ENCODE measurements at regions not wholly inside any gene's neighbourhood (a gene's known extent, or its start where the extent isn't known, plus 50 kb on each side); places are given as distances from the start of the nearest gene placed in this dataset.
"Not testable (repeated sequence)": the region's sequence is repeated elsewhere in the genome, so short reads cannot be mapped to it uniquely, and the experiment has no call there.

DNA sequence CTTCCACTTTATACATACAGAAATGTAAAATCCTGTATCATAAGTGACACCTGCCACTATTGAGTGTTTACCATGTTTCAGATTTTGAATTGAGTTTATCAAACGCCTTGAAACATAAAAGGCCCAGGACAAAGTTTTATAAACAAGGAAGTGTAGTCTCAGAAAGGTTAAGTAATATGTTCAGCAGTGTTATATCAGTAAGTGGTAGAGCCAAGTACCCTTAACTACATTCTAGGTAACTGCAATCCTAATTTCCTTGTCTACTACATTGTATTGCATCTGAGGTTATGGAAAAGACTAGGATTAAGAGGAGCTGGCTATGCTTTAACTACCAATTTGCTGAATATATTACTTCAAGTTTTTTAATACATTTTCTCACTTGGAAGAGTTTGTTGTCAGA, 641.6 kb downstream of the LRRC70 start:
- intact Hi-C loops (cut with micrococcal nuclease), result no loop called here

DNA sequence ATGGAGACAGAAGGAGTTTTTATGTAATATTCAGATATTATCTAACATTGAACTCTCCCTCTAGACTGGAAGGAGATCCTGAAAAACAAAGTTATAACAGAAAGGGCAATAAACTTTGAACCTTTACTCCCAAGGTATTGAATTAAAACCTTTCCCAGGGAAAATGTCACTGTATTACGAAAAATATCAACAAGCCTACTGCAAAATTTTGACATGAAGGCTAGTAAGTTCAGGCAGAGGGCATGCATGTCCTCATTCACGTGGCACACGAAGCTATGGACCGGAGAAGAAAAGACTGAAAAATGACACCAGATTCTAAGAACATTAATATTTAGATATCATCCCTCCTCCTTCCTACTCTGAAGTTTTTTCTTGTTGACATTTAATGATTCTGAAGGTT, 638.8 kb downstream of the LRRC70 start:
- intact Hi-C loops (cut with micrococcal nuclease), result no loop called here

DNA sequence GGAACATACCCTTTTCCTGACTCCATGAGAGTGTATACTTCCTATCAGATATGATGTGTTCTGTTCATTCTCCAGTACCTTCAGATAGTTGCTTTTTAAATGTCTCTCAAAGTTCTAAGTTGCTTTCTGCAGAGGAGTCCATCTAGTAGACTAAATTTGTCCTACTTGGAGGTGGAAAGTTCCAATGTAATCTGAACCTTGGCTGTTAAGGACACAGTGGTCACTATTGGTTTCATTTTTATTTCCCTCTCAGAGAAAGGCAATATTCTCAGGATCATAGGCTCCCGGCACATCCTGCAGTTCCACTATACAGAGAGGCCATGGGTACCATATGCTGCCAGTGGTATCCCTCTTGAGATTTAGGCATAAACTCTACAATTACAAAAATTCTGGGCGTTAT, 634.6 kb downstream of the LRRC70 start:
- intact Hi-C loops (cut with micrococcal nuclease), result no loop called here

DNA sequence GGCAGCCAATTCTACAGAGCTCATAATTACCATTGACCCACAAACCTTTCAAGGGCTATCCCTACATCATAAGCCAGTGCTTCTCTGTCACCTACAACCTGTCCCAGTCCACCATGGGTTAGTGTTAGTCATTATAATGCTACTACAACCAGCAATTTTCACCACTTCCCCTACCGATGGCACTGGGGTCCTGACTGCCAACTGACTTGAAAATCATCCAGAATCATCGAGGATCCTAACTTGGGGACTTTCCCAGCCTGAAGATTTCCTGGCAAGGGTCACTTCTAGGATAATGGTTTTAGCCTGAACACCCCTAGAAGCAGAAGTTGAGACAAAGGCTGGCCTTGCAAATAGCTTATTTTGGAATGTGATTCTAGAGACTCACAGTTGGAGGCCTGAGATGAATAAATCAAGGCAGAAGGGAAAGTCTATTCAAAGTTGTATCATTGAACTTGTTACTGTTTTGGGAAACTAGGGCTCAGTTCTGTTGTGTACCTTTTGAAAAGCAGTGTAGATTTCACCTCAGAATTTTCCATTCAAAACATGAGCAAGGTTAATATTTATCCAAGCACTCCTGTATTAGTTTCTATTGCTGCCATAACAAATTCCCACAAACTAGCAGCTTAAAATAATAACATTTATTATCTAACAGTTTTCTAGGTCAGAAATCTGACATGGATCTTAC, 633.0 kb downstream of the LRRC70 start:
- intact Hi-C loops (cut with micrococcal nuclease), result no loop called here

DNA sequence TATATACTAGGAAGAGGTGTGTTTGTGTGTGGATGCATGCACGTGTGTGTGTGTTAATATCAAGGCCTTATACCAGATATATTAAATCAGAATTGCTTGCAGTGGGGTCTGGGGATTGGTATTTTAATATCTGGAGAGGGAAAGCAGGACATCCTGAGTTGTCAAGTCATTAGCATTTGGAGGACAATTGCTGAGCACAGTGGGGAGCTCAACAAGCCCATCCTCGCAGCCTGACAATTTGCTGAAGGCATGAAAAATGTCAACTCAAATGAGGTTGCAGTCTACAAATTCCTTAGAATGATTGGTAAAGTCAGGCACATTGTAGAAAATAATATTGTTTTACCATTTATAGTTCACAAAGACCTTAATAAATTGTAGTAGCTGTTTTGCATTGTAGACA, 627.4 kb downstream of the LRRC70 start:
- intact Hi-C loops (cut with micrococcal nuclease), result no loop called here

DNA sequence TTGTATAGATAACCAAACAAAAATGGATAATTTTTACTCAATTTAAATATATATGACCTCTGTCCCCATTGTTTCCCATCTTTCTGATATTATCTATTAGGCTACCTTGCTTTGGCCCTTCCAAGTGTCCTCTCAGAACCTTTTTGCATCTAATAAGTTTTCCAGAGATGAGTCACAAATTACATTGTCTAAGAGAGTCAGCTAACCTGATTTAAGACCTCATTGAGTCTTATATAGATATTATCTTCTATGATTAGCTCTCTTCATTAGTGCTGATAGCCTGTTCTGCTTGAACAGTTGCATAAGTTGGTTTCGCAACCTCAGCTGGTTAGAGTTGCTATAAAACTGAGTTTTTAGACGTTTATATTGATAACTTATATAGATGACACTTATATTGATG, 623.1 kb downstream of the LRRC70 start:
- intact Hi-C loops (cut with micrococcal nuclease), result no loop called here

DNA sequence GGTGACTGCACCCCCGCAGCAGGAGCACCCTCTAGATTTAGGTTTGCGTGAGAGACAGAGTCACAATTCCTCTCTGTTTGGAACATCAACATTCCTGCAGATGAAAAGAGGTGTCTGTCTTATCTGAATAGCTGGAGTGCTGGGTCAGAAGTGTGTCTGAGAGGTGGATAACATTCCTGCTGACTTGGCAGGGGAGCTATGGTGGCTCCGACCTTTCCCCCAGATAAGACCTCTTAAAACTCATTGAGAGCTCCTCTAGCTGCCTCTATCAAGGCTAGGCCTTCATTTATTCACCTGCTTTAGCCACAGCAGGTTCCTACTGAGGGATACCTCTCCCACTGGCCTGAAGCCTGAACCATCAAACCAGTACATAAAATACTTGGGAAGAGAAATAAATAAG, 615.5 kb downstream of the LRRC70 start:
- intact Hi-C loops (cut with micrococcal nuclease), result no loop called here

DNA sequence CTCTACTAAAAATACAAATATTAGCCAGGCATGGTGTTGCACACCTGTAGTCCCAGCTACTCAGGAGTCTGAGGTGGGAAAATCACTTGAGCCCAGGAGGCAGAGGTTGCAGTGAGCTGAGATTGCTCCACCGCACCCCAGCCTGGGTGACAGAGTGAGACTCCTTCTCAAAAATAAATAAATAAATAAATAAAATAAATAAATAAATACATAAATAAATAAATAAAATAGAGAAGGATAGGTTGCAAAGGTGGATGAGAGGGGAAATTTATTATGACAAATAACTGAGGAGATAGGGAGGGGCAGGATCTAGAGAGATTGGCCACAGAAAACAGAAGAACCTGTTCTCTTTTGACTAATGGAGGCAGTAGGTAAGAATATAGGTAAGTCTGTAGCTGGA, 601.6 kb downstream of the LRRC70 start:
- intact Hi-C loops (cut with micrococcal nuclease), result not testable (repeated sequence)

DNA sequence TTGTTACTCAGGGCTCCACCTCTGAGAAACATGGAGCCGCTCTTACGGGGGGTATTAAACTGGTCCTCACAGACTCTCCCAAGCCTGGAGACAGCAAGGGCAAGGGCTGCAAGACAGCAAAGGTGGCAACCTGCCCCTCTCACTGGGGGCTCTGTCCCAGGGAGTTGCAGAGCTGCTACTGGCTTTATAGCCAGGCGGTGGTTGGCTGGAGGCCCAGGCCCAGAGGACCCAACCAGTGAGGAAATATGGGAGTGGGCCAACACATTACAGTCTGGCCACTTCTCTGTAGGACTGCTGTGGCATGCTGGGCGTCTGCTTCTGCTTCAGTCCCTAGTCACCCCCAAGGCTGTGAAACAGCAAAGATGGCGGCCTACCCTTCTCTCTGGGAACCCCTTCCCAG, 597.2 kb downstream of the LRRC70 start:
- intact Hi-C loops (cut with micrococcal nuclease), result no loop called here

DNA sequence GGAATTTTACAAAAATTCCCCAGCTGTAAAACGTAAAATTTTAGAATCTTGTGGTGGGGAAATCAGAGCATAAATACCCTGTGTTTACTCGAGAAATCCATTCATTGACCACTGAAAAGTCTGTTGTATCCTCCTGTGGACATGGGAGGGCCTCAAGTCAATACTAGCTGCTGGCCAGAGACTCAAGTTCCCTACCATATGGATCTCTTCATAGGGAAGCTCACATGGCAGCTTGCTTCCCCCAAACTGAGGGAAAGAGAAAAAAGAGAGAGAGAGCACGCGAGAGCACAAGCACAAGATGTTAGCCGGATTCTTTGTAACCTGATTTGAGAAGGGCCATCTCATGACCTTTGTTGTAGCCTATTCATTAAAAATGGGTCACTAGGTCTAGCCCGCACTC, 591.9 kb downstream of the LRRC70 start:
- intact Hi-C loops (cut with micrococcal nuclease), result no loop called here

DNA sequence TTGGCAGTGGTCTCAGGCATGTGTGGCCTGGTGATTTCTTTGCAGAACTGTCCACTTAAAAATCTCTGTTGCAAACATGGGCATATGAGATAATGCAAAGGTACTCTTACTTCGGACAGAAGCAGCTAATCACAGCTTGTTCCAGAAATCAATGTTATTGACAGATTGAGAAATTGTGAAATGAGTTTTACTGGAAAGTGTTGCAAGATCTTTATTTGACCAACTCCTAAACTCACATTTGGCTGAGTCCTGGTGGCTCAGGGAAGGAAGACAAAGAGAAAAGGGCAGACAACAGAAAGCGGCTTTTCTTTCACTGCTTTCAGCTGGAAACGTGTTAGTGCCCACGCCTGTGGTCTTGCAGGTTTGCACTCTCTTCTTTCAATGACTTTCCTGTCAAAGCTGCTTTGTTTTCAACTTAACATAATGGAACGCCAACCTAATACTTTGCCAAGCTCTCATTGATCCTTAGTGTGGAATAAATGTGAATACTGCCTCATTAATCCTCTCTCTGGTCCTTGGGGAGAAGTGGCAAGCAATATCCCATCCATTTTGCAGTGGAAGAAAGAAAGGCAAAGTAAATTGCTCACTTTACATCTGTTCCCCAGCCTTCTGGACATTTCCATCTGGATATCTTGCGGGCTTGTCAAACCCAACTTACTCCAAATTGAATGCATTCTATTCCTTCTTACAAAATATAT, 586.4 kb downstream of the LRRC70 start:
- intact Hi-C loops (cut with micrococcal nuclease), result no loop called here

DNA sequence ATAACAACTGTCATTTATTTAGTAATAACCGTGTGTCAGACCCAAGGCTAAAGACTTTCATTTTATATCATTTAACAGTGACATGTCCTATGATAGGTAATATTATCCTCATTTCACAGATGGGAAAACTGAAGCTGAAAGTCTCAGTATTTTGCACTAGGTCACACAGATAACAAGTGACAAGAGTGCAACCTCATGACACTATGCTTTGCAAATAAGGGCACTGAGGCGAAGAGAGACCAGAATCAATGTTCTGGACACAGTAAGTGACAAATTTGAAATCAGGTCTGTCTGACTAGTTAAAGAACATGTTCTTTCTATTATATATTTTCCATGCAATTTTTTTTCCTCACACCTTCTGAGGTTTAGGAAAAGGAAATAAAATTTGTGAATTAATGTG, 585.7 kb downstream of the LRRC70 start:
- intact Hi-C loops (cut with micrococcal nuclease), result no loop called here

DNA sequence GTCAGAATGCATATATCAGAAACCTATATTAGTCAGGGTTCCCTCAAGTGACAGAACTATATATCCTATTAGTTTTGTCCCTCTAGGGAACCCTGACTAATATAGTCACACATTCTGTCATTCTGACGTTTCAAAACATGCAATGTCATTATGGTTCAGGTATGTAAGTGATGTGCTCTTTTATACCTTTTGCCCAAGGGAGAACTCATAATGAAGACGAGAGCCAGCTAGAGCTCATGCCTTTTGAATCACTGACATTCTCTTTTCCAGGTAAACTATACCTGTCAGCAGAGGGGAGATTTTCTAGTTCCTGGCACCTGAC, 576.7 kb downstream of the LRRC70 start:
- intact Hi-C loops (cut with micrococcal nuclease), result no loop called here

DNA sequence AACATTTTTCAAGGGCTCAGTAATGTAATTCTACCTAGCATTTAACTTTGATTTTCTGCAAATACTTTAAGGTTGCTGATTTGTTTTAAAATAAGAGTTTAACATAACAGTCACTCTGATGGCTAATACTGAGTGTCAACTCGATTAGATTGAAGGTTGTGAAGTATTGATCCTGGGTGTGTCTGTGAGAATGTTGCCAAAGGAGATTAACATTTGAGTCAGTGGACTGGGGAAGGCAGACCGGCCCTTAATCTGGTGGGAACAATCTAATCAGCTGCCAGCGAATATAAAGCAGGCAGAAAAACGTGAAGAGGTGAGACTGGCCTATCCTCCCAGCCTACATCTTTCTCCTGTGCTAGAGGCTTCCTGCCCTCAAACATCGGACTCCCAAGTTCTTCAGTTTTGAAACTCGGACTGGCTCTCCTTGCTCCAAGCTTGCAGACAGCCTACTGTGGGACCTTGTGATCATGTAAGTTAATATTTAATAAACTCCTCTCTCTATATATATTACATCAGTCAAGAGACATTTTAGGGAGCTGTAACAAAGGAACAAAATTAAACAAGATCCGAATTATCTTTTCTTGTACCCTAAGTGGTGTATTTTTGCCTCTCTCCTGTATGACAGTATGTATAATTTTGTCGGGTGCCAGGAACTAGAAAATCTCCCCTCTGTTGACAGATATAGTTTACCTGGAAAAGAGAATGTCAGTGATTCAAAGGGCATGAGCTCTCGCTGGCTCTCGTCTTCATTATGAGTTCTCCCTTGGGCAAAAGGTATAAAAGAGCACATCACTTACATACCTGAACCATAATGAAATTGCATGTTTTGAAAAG, 576.1 kb downstream of the LRRC70 start:
- intact Hi-C loops (cut with micrococcal nuclease), result no loop called here

DNA sequence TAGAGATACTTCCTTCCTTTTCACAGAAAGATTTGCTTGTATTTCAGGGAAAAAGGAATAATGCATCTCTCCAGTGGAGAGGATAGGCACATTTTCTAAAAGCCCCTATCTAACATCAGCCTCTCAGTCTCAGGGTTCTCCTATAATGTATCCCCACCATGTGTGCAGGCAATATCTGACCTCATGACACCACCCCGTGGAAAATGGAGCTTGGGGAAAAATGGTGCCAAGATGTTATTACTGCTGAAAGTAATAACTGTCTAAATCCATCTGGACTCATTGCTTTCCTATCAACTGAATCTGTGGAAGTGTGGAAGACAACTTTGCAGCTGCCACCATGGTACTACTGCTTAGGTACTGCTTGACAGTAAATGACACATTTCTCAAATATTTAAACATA, 574.3 kb downstream of the LRRC70 start:
- intact Hi-C loops (cut with micrococcal nuclease), result no loop called here

DNA sequence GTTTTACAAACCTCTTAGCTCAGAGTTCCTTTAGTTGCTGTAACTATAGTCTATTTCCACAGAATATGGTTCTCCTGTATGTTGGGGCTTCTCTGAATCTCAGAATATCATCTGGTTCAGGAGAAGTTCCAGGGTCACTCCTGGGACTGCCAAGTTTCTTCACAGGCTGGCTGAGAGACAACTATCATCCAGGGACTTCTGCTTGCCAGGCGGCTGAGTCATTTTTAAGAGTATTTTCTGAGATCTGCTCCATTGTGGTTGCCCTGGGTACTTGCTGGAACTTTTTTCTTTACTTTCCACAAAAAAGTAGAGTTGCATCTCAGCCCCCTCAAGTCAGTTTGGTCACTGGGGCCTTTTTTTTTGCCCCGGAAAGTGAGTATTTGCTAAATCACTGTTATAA, 566.5 kb downstream of the LRRC70 start:
- intact Hi-C loops (cut with micrococcal nuclease), result no loop called here

DNA sequence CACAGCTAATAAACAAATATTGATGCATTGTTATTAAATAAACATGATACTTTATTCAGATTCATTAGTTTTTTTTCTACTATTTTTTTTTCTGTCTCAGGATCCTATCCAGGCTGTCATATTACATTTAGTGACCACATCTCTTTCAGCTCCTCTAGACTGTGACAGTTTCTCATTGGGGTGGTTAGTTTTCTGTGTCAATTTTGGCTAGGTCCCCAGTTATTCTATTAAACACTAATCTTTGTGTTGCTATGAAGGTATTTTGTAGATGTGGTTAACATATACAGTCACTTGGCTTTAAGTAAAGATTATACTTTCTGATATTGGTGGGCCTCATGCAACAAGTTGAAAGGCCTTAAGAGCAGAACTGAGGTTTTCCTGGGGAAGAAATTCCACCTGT, 563.0 kb downstream of the LRRC70 start:
- intact Hi-C loops (cut with micrococcal nuclease), result no loop called here

DNA sequence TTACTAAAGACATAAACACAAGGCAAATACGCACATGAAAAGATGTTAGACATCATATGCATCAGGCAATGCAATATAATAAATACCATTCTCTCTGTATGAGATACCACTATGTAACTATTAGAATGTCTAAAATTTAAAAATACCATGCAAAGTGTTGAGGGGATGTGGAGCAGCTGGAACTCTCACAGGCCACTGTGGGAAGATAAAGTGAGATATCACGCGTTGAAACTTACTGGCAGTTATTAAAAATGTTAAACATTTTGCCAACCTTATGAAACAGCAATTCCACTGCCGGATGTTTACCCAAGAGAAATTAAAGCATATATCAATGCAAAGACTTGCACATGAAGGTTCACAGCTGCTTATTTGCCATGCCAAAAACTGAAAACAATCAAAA, 556.7 kb downstream of the LRRC70 start:
- intact Hi-C loops (cut with micrococcal nuclease), result no loop called here

DNA sequence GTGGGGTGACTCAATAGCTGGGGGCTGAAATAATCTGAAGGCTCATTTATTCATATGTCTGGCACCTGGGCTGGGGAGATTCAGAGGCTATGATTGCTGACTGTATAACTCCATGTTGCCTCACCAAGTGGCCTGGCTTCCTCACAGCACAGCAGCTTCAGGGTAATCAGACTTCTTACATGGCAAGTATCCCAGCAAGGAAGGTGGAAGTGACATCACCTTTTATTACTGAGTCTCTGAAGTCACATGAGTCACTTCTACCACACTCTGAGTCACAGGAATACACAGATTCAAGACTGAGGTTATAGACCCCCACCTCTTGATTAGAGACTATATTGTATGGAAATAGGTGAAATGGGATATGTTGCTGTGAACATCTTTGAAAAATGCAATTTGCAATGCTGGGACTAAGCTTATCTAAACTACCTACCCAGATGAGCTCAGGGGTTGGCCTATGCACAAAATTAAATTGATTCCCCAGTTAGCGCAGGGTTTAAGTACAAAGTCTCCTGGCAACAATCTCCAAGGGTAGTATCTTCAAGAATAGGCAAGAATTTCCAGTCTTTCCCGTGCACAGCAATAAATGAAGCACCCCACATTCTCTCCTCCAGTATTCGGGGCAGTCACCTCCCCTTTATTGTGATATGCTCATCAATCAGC, 553.1 kb downstream of the LRRC70 start:
- intact Hi-C loops (cut with micrococcal nuclease), result no loop called here

DNA sequence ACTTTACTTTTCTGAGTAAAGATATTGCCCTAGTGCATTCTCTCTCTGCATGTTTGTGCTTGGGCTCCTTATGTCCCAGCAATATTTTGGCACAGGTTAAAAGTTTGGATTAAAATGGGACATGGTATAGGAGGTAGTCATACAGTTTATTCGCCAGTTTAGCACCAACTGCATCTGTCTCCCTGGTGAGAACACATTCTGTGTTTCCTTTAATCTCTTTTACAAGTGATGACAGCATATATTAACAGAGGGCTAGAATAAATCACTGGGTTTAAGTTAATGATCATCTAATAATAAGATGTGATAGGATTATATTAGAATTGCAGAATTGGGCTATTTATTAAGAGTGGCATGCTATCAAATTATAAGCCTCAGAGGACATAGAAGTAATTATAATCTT, 550.1 kb downstream of the LRRC70 start:
- intact Hi-C loops (cut with micrococcal nuclease), result no loop called here

DNA sequence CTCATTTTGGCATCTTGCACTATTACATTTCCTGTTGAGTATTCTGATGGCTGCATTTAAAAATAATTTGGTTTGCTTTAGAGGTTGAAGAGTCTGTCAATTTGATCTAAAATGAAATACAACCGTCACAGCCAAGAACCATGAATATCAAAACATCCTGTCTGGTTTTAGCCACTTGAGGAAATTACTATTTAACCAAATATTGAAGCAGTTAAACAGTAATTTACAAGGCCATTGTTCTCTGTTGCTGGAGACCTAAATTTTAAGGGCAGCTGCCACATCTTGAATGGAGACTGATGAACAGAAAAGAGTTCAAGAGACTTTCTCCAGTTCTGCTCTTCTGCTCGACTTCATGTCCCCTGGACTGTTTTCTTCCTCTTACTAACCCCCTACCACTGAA, 549.4 kb downstream of the LRRC70 start:
- intact Hi-C loops (cut with micrococcal nuclease), result no loop called here

DNA sequence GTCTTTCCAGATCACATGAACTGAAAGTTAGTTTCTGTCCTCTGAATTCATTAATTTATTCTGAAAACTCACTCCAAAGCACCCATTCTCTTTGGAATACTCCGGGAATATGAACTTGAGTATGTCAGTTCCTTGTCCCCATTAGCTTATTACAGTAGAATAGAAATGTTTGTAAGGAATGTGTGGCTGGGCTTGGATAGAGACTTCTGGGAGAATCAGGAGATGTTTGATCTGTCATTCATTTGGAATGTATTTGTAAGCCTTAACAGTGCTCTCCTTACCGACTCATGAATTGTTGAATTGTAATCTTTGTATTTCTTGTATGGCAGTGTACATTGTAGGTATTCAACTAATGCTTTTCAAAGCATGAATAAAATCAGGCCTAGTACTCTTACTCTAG, 548.4 kb downstream of the LRRC70 start:
- intact Hi-C loops (cut with micrococcal nuclease), result no loop called here
